Mesendoderm (in vitro differentiated cells): ENCODE measurements at regions not wholly inside any gene's neighbourhood (a gene's known extent, or its start where the extent isn't known, plus 50 kb on each side); places are given as distances from the start of the nearest gene placed in this dataset.
A peak's percentile ranks its signal among the peaks of the same experiment; 100 is the strongest.
"Not testable (repeated sequence)": the region's sequence is repeated elsewhere in the genome, so short reads cannot be mapped to it uniquely, and the experiment has no call there.

Experiments
- DNase-seq: peaks from one replicate; pipeline ENCODE4 v3.0.0; 2013
- H2AK5ac ChIP-seq: 2 replicates; pipeline ENCODE4 v1.6.1; 2013; ENCODE audit warnings: low read length, inconsistent platforms
- H2BK120ac ChIP-seq: 2 replicates; pipeline ENCODE4 v1.6.1; 2013; ENCODE audit warnings: low read depth, mild to moderate bottlenecking, low read length, moderate library complexity, mixed read lengths
- H2BK15ac ChIP-seq: replicated peaks from 2 replicates; pipeline ENCODE4 v1.6.1; 2013; ENCODE audit warnings: low read depth, mild to moderate bottlenecking, moderate library complexity
- H2BK5ac ChIP-seq: 2 replicates; pipeline ENCODE4 v1.6.1; 2013; ENCODE audit warnings: low read length, inconsistent platforms
- H3K18ac ChIP-seq: 2 replicates; pipeline ENCODE4 v1.6.1; 2013; ENCODE audit warnings: mild to moderate bottlenecking, low read length, mixed read lengths
- H3K23ac ChIP-seq: one replicate; pipeline ENCODE4 v1.6.1; 2013; ENCODE audit warnings: low read length
- H3K27ac ChIP-seq: 2 replicates; pipeline ENCODE4 v1.5.1; 2013; ENCODE audit warnings: low read depth, mild to moderate bottlenecking, inconsistent platforms, low read length, moderate library complexity
- H3K27me3 ChIP-seq: 2 replicates; pipeline ENCODE4 v1.6.1; 2013; ENCODE audit warnings: low read length, control low read depth, mild to moderate bottlenecking, inconsistent platforms; ENCODE audit not compliant: insufficient read depth, poor library complexity
- H3K36me3 ChIP-seq: 2 replicates; pipeline ENCODE4 v1.6.1; 2013; ENCODE audit warnings: low read length, inconsistent platforms; ENCODE audit not compliant: control insufficient read depth, insufficient read depth
- H3K4ac ChIP-seq: one replicate; pipeline ENCODE4 v1.6.1; 2013; ENCODE audit warnings: low read depth, mild to moderate bottlenecking, low read length, moderate library complexity
- H3K4me1 ChIP-seq: 2 replicates; pipeline ENCODE4 v1.6.1; 2013; ENCODE audit warnings: low read depth, low read length, inconsistent platforms; ENCODE audit not compliant: control insufficient read depth
- H3K4me2 ChIP-seq: 2 replicates; pipeline ENCODE4 v1.6.1; 2013; ENCODE audit warnings: low read length
- H3K4me3 ChIP-seq: 2 replicates; pipeline ENCODE4 v1.5.1; 2013; ENCODE audit warnings: mild to moderate bottlenecking, low read length
- H3K56ac ChIP-seq: one replicate; pipeline ENCODE4 v1.6.1; 2013; ENCODE audit warnings: low read length
- H3K79me1 ChIP-seq: 2 replicates; pipeline ENCODE4 v1.6.1; 2013; ENCODE audit warnings: low read length, inconsistent platforms
- H3K79me2 ChIP-seq: 2 replicates; pipeline ENCODE4 v1.6.1; 2013; ENCODE audit warnings: mild to moderate bottlenecking, low read length; ENCODE audit not compliant: control insufficient read depth, insufficient read depth
- H3K9ac ChIP-seq: 2 replicates; pipeline ENCODE4 v1.6.1; 2013; ENCODE audit warnings: low read length, inconsistent platforms
- H4K5ac ChIP-seq: one replicate; pipeline ENCODE4 v1.6.1; 2013; ENCODE audit warnings: low read length
- H4K8ac ChIP-seq: one replicate; pipeline ENCODE4 v1.6.1; 2013; ENCODE audit warnings: low read depth, mild to moderate bottlenecking, control low read depth, low read length, moderate library complexity
- WGBS: extraction: QIAGEN DNeasy Blood & Tissue Kit; methylation state at CpG from one replicate; pipeline ENCODE4 v1.1.7; 2013; ENCODE audit warnings: low lambda C conversion rate, missing lambda C conversion rate; ENCODE audit not compliant: insufficient coverage; ENCODE audit errors: extremely low coverage; 5-methylcytosine and 5-hydroxymethylcytosine counted together

DNA sequence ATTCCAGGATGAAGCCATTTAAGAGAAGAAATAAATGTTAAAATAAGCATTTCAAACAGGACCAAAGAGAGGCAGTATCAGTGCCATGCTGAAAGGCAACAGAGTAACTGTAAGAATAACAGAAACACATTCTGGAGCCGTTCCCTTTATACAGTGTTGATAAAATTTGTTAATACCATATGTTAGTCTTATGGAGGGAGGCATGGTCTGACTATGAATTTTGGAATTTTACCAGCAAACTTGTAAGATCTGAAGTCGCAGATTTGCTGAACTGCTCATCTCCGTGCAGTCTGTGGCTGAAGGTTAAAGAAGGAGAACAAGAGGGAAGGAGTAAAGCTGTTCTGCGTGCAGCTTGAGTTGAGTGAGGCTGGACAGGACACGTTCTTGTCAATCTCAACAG, 508.4 kb downstream of the NFIB start:
- Histone ChIP-seq H3K27me3 (no peaks in the 10 kb centered on the region), H2BK120ac (no peak overlapping the region)
- WGBS: no CpG with 5 or more reads among the region's 5 CpGs

DNA sequence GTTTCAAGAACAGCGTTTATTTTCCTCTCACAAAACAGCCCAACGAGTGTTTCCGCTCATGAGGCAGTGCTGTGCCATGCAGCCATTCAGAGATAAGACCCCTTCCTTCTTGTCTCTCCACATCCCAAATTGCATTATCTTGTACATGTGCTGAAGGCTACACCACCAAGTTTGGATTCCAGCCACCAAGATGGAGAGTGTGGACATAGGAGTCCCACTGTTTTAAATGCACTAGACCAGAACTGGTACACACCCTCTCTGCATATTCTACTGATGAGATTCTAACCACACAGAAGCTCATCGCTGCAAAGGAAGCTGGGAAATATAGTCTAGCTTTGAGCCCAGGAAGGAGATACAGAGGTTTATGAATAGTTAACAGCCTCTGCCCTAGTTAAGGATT, 509.4 kb downstream of the NFIB start:
- no CpG with 5 or more reads among the region's 4 CpGs for WGBS
- no peaks in the 10 kb centered on the region for H3K4me1 ChIP-seq
- H3K27ac ChIP-seq: no peak overlapping the region
- no peak overlapping the region for H2BK15ac ChIP-seq
- H3K9ac ChIP-seq: no peak overlapping the region
- H3K79me2 ChIP-seq: no peaks in the 10 kb centered on the region
- no peak overlapping the region for H2BK5ac ChIP-seq
- no peak overlapping the region for H4K8ac ChIP-seq
- no peak overlapping the region for H4K5ac ChIP-seq
- no peak overlapping the region for H3K4me2 ChIP-seq
- no peaks in the 10 kb centered on the region for H3K36me3 ChIP-seq
- H3K18ac ChIP-seq: no peak overlapping the region
- no peak overlapping the region for H2AK5ac ChIP-seq
- H3K4ac ChIP-seq: no peak overlapping the region
- no peaks in the 10 kb centered on the region for H3K27me3 ChIP-seq
- H2BK120ac ChIP-seq: no peak overlapping the region
- DNase-seq: no peak
- no peak overlapping the region for H3K23ac ChIP-seq
- H3K79me1 ChIP-seq: no peaks in the 10 kb centered on the region
- no peak overlapping the region for H3K4me3 ChIP-seq
- H3K56ac ChIP-seq: no peak overlapping the region

More for the DNA sequence above, 508.4 kb downstream of the NFIB start:
- Histone ChIP-seq H3K23ac (no peak overlapping the region), H4K5ac (no peak overlapping the region), H3K56ac (no peak overlapping the region), H3K27ac (no peak overlapping the region), H4K8ac (no peak overlapping the region), H2AK5ac (no peak overlapping the region), H2BK5ac (no peak overlapping the region), H3K4ac (no peak overlapping the region), H3K36me3 (no peaks in the 10 kb centered on the region), H3K4me2 (no peak overlapping the region), H3K4me3 (no peak overlapping the region), H3K79me1 (no peaks in the 10 kb centered on the region), H3K79me2 (no peaks in the 10 kb centered on the region), H3K4me1 (no peaks in the 10 kb centered on the region), H3K18ac (no peak overlapping the region), H3K9ac (no peak overlapping the region), H2BK15ac (no peak overlapping the region)
- no peak for DNase-seq

GRCh38 chr9:13800776-13801175, 513.2 kb downstream of the NFIB start:
- Histone ChIP-seq H3K18ac (no peak overlapping the region), H3K79me1 (no peaks in the 10 kb centered on the region), H3K9ac (no peak overlapping the region), H2BK15ac (no peak overlapping the region), H3K23ac (no peak overlapping the region), H4K5ac (no peak overlapping the region), H3K27ac (no peak overlapping the region), H4K8ac (no peak overlapping the region), H2AK5ac (no peak overlapping the region), H3K4me3 (no peak overlapping the region), H3K79me2 (no peaks in the 10 kb centered on the region), H2BK5ac (no peak overlapping the region), H3K36me3 (no peaks in the 10 kb centered on the region), H3K27me3 (no peaks in the 10 kb centered on the region), H3K56ac (no peak overlapping the region), H3K4me1 (no peaks in the 10 kb centered on the region), H3K4ac (no peak overlapping the region), H2BK120ac (no peak overlapping the region), H3K4me2 (no peak overlapping the region)
- DNase-seq: no peak
- WGBS: no CpG with 5 or more reads among the region's 3 CpGs

DNA sequence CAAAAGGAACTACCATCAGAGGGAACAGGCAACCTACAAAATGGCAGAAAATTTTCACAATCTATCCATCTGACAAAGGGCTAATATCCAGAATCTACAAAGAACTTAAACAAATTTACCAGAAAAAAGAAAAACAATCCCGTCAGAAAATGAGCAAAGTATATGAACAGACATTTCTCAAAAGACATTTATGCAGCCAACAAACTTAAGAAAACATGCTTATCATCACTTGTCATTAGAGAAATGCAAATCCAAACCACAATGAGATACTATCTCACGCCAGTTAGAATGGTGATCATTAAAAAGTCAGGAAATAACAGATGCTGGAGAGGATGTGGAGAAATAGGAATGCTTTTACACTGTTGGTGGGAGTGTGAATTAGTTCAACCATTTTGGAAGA, 516.2 kb downstream of the NFIB start:
- H4K5ac ChIP-seq, H3K36me3 ChIP-seq, H3K18ac ChIP-seq, H3K9ac ChIP-seq, H3K27me3 ChIP-seq, H3K27ac ChIP-seq, H3K79me1 ChIP-seq, H2BK15ac ChIP-seq, H3K4me1 ChIP-seq, H3K4me2 ChIP-seq, H3K56ac ChIP-seq, H3K23ac ChIP-seq, H3K4ac ChIP-seq, DNase-seq, H3K4me3 ChIP-seq, H3K79me2 ChIP-seq, H2BK5ac ChIP-seq, H2AK5ac ChIP-seq, H4K8ac ChIP-seq, H2BK120ac ChIP-seq: not testable (repeated sequence)
- no CpG with 5 or more reads among the region's 2 CpGs for WGBS

GRCh38 chr9:13791816-13792215, 512.3 kb upstream of the MPDZ start:
- Histone ChIP-seq H4K5ac (no peak overlapping the region), H3K4me3 (no peak overlapping the region), H2BK5ac (no peak overlapping the region), H3K23ac (no peak overlapping the region), H3K36me3 (no peaks in the 10 kb centered on the region), H3K27ac (no peak overlapping the region), H3K56ac (no peak overlapping the region), H2BK15ac (no peak overlapping the region), H3K9ac (no peak overlapping the region), H3K79me2 (no peaks in the 10 kb centered on the region), H3K18ac (no peak overlapping the region), H3K27me3 (no peaks in the 10 kb centered on the region), H2BK120ac (no peak overlapping the region), H3K4me2 (no peak overlapping the region), H2AK5ac (no peak overlapping the region), H3K4me1 (no peaks in the 10 kb centered on the region), H3K79me1 (no peaks in the 10 kb centered on the region), H4K8ac (no peak overlapping the region), H3K4ac (no peak overlapping the region)
- no CpG with 5 or more reads among the region's 4 CpGs for WGBS
- DNase-seq: peak; percentile 16

DNA sequence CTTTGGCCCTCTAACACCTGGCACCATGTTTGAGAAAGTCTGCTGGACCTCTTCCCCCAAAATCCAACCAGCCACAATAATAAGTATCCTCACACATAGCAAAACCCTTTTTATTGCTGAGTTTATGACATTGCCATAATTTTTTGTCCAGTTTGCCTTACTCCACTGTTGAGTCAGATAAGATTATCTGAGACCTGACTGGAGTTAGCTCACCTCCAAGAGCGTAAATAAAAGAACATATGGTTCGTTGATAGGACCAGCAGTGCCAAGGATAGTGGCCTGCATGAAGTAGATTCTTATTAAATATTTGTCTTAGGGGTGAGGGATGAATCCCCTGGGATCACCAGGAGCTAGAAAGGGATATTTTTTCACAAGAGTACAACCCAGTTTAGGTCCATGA, 510.6 kb upstream of the MPDZ start:
- Histone ChIP-seq H3K4me1 (no peaks in the 10 kb centered on the region), H3K4me2 (no peak overlapping the region), H3K56ac (no peak overlapping the region), H2BK120ac (no peak overlapping the region), H3K4ac (no peak overlapping the region), H2AK5ac (no peak overlapping the region), H4K5ac (no peak overlapping the region), H4K8ac (no peak overlapping the region), H2BK5ac (no peak overlapping the region), H3K79me1 (no peaks in the 10 kb centered on the region), H3K9ac (no peak overlapping the region), H3K36me3 (no peaks in the 10 kb centered on the region), H2BK15ac (no peak overlapping the region), H3K4me3 (no peak overlapping the region), H3K79me2 (no peaks in the 10 kb centered on the region), H3K27ac (no peak overlapping the region), H3K27me3 (no peaks in the 10 kb centered on the region), H3K23ac (no peak overlapping the region), H3K18ac (no peak overlapping the region)
- DNase-seq: no peak
- WGBS: no CpG with 5 or more reads among the region's 2 CpGs
